ENCODE measurements at regions not wholly inside any gene's neighbourhood (a gene's known extent, or its start where the extent isn't known, plus 50 kb on each side); places are given as distances from the start of the nearest gene placed in this dataset.

DNA sequence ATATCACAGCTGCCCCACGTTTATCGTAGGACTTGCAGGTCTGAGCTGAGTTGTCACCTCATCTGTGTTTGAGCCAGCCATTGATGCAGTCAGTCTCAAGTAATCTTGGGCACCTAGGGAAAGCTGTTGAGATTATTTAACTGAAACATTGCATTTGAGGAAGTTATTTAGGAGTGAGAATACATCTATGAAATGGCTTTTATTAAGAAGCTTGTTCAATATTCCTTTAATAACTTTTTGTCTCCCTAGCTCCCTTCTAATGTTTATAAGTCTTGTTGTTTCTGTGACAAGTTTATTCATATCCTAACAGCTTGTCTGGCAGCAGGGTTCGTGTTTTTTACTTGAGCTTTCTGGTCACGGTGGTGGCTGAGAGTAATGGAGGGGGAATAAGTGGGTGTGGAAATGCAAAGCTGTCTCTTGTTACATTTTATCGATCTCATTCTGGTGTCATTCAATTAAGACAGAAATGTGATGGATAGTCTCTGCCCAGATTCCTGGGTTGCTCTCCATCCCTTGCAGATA, 555.9 kb downstream of the USP25 start:
- no peak for DNase-seq (ENCODE audit: low spot score)
- H3K4me3 ChIP-seq = no peak overlapping the region
- WGBS = 41% methylated on average over 5 of the region's 5 CpGs
- no peaks in the 10 kb centered on the region for H3K4me1 ChIP-seq (replicated peaks)
- no peak overlapping the region for H3K27ac ChIP-seq
- H3K36me3 ChIP-seq = no peaks in the 10 kb centered on the region
- intact Hi-C loops (cut with DNase I) = no loop called here
- H3K9me3 ChIP-seq = no peaks in the 10 kb centered on the region
- H3K27me3 ChIP-seq (replicated peaks; ENCODE audit: insufficient read depth) = no peaks in the 10 kb centered on the region
- TF ChIP-seq, protein P1, sequence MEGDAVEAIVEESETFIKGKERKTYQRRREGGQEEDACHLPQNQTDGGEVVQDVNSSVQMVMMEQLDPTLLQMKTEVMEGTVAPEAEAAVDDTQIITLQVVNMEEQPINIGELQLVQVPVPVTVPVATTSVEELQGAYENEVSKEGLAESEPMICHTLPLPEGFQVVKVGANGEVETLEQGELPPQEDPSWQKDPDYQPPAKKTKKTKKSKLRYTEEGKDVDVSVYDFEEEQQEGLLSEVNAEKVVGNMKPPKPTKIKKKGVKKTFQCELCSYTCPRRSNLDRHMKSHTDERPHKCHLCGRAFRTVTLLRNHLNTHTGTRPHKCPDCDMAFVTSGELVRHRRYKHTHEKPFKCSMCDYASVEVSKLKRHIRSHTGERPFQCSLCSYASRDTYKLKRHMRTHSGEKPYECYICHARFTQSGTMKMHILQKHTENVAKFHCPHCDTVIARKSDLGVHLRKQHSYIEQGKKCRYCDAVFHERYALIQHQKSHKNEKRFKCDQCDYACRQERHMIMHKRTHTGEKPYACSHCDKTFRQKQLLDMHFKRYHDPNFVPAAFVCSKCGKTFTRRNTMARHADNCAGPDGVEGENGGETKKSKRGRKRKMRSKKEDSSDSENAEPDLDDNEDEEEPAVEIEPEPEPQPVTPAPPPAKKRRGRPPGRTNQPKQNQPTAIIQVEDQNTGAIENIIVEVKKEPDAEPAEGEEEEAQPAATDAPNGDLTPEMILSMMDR (IDR thresholded peaks at IDR 0.05) = no peak
- no peak for TF ChIP-seq POLR2A (IDR thresholded peaks at IDR 0.05)
- no peak for TF ChIP-seq POLR2AphosphoS5 (IDR thresholded peaks at IDR 0.05)

DNA sequence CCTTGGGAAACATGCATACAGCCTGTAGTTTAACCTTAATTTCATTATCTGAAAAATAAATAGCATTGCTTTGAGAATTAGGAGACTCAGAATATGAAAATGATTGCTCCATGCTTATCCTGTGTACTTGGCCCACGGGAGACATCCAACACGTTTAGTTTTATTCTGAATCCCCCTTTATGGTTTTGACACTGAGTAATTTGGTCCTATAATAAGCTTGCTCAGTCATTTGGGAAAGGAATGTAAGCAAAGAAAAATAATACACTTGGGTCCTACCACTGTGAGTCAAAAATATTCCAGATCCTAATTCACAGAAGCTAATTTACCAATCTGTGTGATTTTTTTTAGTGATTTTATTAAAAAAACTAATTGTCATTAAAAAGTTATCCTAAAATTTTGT, 557.3 kb downstream of the USP25 start:
- Histone ChIP-seq H3K27me3 (replicated peaks; ENCODE audit: insufficient read depth) (no peaks in the 10 kb centered on the region), H3K27ac (no peak overlapping the region), H3K4me1 (replicated peaks) (no peaks in the 10 kb centered on the region), H3K4me3 (no peak overlapping the region), H3K9me3 (no peaks in the 10 kb centered on the region), H3K36me3 (no peaks in the 10 kb centered on the region)
- 49% methylated on average over 2 of the region's 2 CpGs for WGBS
- DNase-seq (ENCODE audit: low spot score) = no peak
- intact Hi-C loops (cut with DNase I) = no loop called here
- TF ChIP-seq POLR2AphosphoS5 (IDR thresholded peaks at IDR 0.05) (no peak), POLR2A (IDR thresholded peaks at IDR 0.05) (no peak)
- TF ChIP-seq, protein P1 (IDR thresholded peaks at IDR 0.05) = no peak

DNA sequence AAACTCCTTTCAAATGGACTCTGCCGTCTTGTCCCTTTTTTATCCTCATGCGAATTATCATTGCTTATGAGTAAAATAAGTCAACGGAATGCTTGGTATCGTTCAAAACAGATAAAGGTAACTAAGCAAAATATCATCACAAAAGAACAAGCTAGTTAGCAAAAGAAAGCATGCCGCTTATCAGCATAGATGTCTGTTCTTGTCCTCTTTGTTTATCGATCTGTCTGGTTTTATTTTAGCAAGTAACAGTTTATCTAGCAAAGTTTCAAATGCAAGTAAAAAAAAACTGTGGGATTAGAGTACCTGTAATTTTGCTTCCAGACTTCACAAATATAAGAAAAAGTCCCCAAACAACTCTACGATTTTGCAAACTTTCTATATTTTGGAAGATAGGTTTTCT, 561.5 kb downstream of the USP25 start:
- TF ChIP-seq, protein P1 (IDR thresholded peaks at IDR 0.05) = no peak
- Histone ChIP-seq H3K27ac (no peak overlapping the region), H3K4me3 (no peak overlapping the region), H3K9me3 (no peaks in the 10 kb centered on the region), H3K36me3 (no peaks in the 10 kb centered on the region), H3K27me3 (replicated peaks; ENCODE audit: insufficient read depth) (no peaks in the 10 kb centered on the region), H3K4me1 (replicated peaks) (no peaks in the 10 kb centered on the region)
- 92% methylated on average over 7 of the region's 7 CpGs for WGBS
- intact Hi-C loops (cut with DNase I) = no loop called here
- no peak for DNase-seq (ENCODE audit: low spot score)

DNA sequence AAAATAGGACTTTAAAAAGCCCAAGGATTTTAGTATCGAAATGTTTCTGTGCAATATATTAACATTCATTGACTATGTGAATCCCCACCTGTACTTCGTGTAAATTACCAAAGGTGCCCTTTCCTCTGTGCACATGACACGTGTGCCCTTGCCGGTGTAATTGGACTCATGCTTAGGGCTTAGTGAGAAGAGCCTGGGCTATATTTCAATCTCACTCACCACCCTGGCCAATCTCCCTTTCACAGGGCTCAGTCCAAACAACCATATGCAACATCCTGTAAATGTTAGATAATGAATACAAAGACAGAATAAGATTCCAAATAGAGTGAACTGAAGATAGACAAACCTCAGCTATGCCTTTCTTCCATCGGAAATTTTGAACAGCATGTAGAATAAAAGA, 564.3 kb downstream of the USP25 start:
- Histone ChIP-seq H3K9me3 (no peaks in the 10 kb centered on the region), H3K27ac (no peak overlapping the region), H3K36me3 (no peaks in the 10 kb centered on the region), H3K4me1 (replicated peaks) (no peaks in the 10 kb centered on the region), H3K4me3 (no peak overlapping the region), H3K27me3 (replicated peaks; ENCODE audit: insufficient read depth) (no peaks in the 10 kb centered on the region)
- no peak for DNase-seq (ENCODE audit: low spot score)
- TF ChIP-seq, protein P1 (IDR thresholded peaks at IDR 0.05) = no peak
- WGBS = 91% methylated on average over 5 of the region's 5 CpGs
- intact Hi-C loops (cut with DNase I) = no loop called here

DNA sequence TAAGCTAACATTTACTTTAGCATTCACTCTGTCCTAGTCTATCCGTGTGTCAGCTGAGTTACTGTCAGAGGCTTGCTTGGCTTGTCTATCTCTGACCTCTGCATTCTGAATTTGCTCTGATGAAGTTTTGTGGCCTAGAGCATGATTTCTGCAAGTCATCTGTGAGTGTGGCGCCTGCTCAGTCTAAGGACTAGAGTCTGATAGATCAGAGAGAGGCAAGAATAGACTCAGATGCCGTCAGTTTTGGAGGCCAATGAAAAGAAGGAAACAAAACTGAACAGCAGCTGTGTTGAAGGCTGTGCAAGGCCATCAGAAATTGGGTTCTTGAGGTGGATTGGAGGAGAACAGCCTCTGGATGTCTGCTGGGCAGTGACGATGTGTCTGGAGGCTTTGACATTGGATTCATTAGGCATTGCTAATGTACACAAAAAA, 573.1 kb downstream of the USP25 start:
- Histone ChIP-seq H3K27me3 (replicated peaks; ENCODE audit: insufficient read depth) (no peaks in the 10 kb centered on the region), H3K9me3 (no peaks in the 10 kb centered on the region), H3K36me3 (no peaks in the 10 kb centered on the region), H3K4me3 (no peak overlapping the region), H3K27ac (peak overlapping the region; percentile 4 to 51), H3K4me1 (replicated peaks) (no peaks in the 10 kb centered on the region)
- 49% methylated on average over 4 of the region's 4 CpGs for WGBS
- DNase-seq (ENCODE audit: low spot score) = no peak
- intact Hi-C loops (cut with DNase I) = no loop called here
- no peak for TF ChIP-seq POLR2A (IDR thresholded peaks at IDR 0.05)
- TF ChIP-seq POLR2AphosphoS5 (IDR thresholded peaks at IDR 0.05) = peak; percentile 9
- TF ChIP-seq, protein P1 (IDR thresholded peaks at IDR 0.05) = no peak

Data from prostate gland (tissue), 2 donors.